ENCODE measurements at regions not wholly inside any gene's neighbourhood (a gene's known extent, or its start where the extent isn't known, plus 50 kb on each side); places are given as distances from the start of the nearest gene placed in this dataset.

DNA sequence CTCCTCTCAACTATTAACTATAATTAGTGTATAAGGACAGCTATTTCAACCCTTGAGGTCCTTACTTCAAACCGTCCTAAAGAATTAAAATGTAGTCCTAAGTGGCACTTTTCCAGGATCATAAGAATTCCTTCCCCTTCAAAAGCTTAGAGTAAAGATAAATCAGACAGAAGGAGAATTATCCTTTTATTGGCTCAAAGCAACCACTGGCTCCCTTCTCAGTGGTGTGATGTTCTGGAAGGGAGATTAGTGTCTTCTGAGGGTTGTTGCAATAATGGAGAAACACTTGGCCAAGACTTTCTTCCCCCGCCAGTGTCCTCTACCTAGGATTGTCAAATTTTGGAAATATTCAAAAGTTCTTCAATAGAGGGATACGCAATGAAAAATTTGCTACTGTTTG lies 89.1 kb upstream of the PLEKHG1 start:
- H4K20me1 ChIP-seq (ENCODE audit: insufficient read depth): no peaks in the 10 kb centered on the region
- H3K36me3 ChIP-seq (replicated peaks in 1 of 2; ENCODE audit: control insufficient read depth in 1 of 2, insufficient read depth in 2 of 2, low read length in 1 of 2): no peaks in the 10 kb centered on the region
- H3K9ac ChIP-seq: no peak overlapping the region
- CTCF ChIA-PET: no interaction called here
- POLR2A ChIA-PET: no interaction called here
- TF ChIP-seq NFIC (IDR thresholded peaks at IDR 0.05; ENCODE audit: borderline replicate concordance) (no peak), YY1 (IDR thresholded peaks at IDR 0.05; ENCODE audit: low read depth) (no peak), FOXM1 (IDR thresholded peaks at IDR 0.05; ENCODE audit: low read depth) (no peak), RXRA (IDR thresholded peaks at IDR 0.05; ENCODE audit: borderline replicate concordance, low read depth) (no peak), CHD2 (IDR thresholded peaks at IDR 0.05; ENCODE audit: low read length, partially characterized antibody) (no peak), FOSL2 (IDR thresholded peaks at IDR 0.05; ENCODE audit: borderline replicate concordance, low read depth) (no peak), SIN3A (IDR thresholded peaks at IDR 0.05; ENCODE audit: borderline replicate concordance, low read depth, low read length) (no peak)
- TF ChIP-seq, protein P1, sequence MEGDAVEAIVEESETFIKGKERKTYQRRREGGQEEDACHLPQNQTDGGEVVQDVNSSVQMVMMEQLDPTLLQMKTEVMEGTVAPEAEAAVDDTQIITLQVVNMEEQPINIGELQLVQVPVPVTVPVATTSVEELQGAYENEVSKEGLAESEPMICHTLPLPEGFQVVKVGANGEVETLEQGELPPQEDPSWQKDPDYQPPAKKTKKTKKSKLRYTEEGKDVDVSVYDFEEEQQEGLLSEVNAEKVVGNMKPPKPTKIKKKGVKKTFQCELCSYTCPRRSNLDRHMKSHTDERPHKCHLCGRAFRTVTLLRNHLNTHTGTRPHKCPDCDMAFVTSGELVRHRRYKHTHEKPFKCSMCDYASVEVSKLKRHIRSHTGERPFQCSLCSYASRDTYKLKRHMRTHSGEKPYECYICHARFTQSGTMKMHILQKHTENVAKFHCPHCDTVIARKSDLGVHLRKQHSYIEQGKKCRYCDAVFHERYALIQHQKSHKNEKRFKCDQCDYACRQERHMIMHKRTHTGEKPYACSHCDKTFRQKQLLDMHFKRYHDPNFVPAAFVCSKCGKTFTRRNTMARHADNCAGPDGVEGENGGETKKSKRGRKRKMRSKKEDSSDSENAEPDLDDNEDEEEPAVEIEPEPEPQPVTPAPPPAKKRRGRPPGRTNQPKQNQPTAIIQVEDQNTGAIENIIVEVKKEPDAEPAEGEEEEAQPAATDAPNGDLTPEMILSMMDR (IDR thresholded peaks at IDR 0.05): no peak
- H3K27me3 ChIP-seq (ENCODE audit: insufficient read depth): no peaks in the 10 kb centered on the region
- H3K4me3 ChIP-seq (ENCODE audit: low read depth in 2 of 2, low read length in 1 of 2): no peak overlapping the region
- H3K9me3 ChIP-seq: no peaks in the 10 kb centered on the region
- no peak overlapping the region for H2AFZ ChIP-seq (ENCODE audit: low read depth)
- DNase-seq: no peak
- H3K27ac ChIP-seq (ENCODE audit: low read depth in 2 of 2, low read length in 1 of 2): no peak overlapping the region
- H3K9me2 ChIP-seq: no peaks in the 10 kb centered on the region
- 11% methylated on average over 3 of the region's 3 CpGs for WGBS (ENCODE audit: low lambda C conversion rate)
- H3F3A ChIP-seq (replicated peaks; ENCODE audit: insufficient read depth): no peaks in the 10 kb centered on the region
- H3K4me2 ChIP-seq: no peak overlapping the region
- H3K4me1 ChIP-seq (ENCODE audit: control insufficient read depth in 1 of 2, insufficient read depth in 2 of 2, low read depth in 1 of 2, low read length in 1 of 2): no peaks in the 10 kb centered on the region
- H3K79me2 ChIP-seq (ENCODE audit: insufficient read depth): no peaks in the 10 kb centered on the region

DNA sequence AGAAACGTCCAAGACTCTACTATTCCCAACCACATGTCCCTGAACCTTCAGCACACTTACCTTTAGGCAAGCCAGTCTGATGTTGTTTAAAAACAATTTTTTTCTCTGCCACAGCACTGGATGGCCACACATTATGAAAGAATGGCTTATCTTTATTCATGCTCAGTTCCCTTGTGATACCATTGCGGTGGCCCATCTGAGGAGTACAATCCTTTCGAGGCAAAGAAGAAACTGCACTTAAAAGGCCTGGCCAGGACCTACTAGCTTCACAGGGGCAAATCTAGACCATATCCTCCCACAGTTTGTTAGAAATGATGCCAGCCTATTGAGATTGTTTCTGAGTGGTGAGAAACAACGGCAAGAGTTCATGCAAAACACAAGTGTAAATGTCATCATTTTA lies 88.4 kb upstream of the PLEKHG1 start:
- Histone ChIP-seq H3K36me3 (replicated peaks in 1 of 2; ENCODE audit: control insufficient read depth in 1 of 2, insufficient read depth in 2 of 2, low read length in 1 of 2) (no peaks in the 10 kb centered on the region), H3K79me2 (ENCODE audit: insufficient read depth) (no peaks in the 10 kb centered on the region), H3K9me2 (no peaks in the 10 kb centered on the region), H3K4me3 (ENCODE audit: low read depth in 2 of 2, low read length in 1 of 2) (no peak overlapping the region), H3K4me1 (ENCODE audit: control insufficient read depth in 1 of 2, insufficient read depth in 2 of 2, low read depth in 1 of 2, low read length in 1 of 2) (no peaks in the 10 kb centered on the region), H3K27ac (ENCODE audit: low read depth in 2 of 2, low read length in 1 of 2) (no peak overlapping the region), H3K9ac (no peak overlapping the region), H2AFZ (ENCODE audit: low read depth) (no peak overlapping the region), H3K27me3 (ENCODE audit: insufficient read depth) (no peaks in the 10 kb centered on the region), H3F3A (replicated peaks; ENCODE audit: insufficient read depth) (no peaks in the 10 kb centered on the region), H3K9me3 (no peaks in the 10 kb centered on the region), H4K20me1 (ENCODE audit: insufficient read depth) (no peaks in the 10 kb centered on the region), H3K4me2 (no peak overlapping the region)
- CTCF ChIA-PET: no interaction called here
- 6% methylated on average over 4 of the region's 4 CpGs for WGBS (ENCODE audit: low lambda C conversion rate)
- no peak for TF ChIP-seq RFX5 (IDR thresholded peaks at IDR 0.05; ENCODE audit: low read length)
- no peak for TF ChIP-seq SIN3A (IDR thresholded peaks at IDR 0.05; ENCODE audit: borderline replicate concordance, low read depth, low read length)
- TF ChIP-seq, protein P2, sequence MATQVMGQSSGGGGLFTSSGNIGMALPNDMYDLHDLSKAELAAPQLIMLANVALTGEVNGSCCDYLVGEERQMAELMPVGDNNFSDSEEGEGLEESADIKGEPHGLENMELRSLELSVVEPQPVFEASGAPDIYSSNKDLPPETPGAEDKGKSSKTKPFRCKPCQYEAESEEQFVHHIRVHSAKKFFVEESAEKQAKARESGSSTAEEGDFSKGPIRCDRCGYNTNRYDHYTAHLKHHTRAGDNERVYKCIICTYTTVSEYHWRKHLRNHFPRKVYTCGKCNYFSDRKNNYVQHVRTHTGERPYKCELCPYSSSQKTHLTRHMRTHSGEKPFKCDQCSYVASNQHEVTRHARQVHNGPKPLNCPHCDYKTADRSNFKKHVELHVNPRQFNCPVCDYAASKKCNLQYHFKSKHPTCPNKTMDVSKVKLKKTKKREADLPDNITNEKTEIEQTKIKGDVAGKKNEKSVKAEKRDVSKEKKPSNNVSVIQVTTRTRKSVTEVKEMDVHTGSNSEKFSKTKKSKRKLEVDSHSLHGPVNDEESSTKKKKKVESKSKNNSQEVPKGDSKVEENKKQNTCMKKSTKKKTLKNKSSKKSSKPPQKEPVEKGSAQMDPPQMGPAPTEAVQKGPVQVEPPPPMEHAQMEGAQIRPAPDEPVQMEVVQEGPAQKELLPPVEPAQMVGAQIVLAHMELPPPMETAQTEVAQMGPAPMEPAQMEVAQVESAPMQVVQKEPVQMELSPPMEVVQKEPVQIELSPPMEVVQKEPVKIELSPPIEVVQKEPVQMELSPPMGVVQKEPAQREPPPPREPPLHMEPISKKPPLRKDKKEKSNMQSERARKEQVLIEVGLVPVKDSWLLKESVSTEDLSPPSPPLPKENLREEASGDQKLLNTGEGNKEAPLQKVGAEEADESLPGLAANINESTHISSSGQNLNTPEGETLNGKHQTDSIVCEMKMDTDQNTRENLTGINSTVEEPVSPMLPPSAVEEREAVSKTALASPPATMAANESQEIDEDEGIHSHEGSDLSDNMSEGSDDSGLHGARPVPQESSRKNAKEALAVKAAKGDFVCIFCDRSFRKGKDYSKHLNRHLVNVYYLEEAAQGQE (IDR thresholded peaks at IDR 0.05; ENCODE audit: low read depth, low read length): no peak
- no peak for DNase-seq
- POLR2A ChIA-PET: no interaction called here

Data from SK-N-SH (cell line).